ENCODE measurements at regions not wholly inside any gene's neighbourhood (a gene's known extent, or its start where the extent isn't known, plus 50 kb on each side); places are given as distances from the start of the nearest gene placed in this dataset.
A peak's percentile ranks its signal among the peaks of the same experiment; 100 is the strongest.
"Not testable (repeated sequence)": the region's sequence is repeated elsewhere in the genome, so short reads cannot be mapped to it uniquely, and the experiment has no call there.

DNA sequence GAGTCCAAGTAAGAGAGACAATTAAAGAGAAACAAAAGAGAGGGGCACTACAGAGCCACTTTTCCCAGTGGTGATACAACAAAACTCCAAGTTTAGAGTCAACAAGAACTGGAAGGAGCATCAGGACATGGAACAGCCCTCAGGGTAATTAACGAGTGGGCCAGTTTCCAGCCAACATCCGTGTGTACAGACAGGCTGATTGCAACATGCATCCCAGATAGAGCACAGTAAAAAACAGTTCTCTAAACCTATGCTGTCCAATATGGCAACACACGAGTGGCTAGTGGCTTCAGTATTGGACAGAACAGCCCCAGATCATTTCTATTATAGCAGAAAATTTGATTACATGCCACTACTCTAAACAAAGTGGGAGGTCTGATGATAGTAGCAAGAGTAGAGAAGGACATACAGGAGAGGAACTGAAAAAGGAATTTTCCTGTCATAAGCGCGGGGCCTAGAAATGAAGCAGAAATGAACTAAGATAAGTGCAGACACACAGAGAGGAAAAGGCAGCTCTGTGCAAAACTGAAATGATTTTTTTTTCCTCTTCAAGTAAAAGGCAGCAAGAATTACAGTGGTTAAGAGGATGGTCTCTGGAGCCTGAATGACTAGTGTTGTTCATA, 175.6 kb upstream of the CCNG1 start:
- DNase-seq (ENCODE audit: low read depth) = no peak

DNA sequence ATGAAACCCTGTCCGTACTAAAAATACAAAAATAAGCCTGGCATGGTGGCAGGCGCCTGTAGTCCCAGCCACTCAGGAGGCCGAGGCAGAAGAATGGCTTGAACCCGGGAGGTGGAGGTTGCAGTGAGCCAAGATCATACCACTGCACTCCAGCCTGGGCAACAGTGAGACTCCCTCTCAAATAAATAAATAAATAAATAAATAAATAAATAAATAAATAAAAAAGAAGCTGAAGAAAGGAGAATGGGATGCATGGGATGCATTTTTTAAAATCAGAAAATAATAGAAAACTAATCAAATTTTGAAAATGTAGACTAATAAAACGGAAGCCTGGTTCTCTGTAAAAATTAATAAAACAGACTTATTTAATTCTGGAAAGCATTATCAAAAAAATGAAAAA, 171.1 kb upstream of the CCNG1 start:
- DNase-seq (ENCODE audit: low read depth) = not testable (repeated sequence)

DNA sequence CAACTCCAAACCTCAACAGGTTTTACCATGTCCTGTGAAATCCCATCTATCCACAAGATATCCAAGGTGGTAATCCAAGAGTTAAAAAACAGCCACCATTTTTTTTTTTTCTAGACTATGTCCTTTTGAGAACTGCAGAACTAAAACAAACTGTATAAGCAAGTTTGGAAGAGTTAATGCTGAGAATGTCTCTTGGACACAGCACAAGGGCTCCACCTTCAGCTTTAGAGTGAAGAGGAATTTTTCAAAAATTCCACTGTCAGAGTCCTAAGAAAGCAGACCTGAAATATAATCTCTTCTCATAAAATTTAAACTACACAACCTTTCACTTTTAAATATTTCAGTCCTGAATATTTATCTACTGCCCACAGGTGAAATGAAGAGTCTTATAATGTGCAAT, 167.8 kb upstream of the CCNG1 start:
- DNase-seq (ENCODE audit: low read depth) = no peak

DNA sequence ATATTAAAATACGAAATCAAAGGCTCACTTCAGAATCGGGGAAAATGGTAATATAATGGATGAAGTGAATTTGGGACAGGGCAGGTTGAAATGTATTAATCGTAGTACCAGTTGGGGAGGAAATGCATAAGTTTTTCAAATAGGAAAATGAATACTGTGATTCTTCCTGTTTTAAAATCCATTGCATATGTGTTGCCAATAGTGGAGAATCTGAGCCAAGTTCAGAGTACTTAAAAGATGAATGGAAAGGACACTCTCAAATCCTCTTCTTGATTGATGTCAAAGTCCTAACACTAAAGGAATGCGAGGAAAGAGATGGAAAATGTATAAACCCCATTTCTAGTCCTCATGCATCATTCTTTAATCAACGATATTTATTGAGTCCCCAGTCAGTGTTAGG, 160.9 kb upstream of the CCNG1 start:
- DNase-seq (ENCODE audit: low read depth) = no peak

DNA sequence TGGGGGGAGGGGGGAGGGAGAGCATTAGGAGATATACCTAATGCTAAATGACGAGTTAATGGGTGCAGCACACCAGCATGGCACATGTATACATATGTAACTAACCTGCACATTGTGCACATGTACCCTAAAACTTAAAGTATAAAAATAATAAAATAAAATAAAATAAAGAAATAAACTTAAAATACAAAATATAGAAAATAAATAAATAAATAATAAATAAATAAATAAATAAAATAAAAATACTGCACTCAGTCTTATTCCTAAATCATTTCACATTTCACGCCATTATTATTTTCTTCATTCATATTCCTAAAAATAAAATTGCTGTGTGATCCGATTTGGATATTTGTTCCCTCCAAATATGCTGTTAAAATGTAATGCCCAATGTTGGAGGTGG, 156.5 kb upstream of the CCNG1 start:
- not testable (repeated sequence) for DNase-seq (ENCODE audit: low read depth)

DNA sequence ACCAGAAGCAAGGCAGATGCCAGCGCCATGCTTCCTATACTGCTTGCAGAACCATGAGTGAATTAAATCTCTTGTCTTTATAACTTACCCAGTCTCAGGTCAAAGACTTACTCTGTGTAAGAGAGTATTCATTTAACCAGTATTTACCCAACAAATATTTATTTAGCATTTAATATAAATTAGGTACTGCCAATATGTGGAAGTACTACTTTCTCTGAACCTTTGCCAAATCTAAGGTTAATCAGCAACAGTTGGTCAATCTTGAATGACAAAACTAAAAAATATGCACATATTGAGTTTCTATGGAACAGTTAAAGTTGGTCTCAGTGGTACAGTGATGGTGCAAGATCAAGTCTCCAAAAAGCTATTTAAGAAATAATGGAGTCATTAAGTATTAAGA, 155.9 kb upstream of the CCNG1 start:
- no peak for DNase-seq (ENCODE audit: low read depth)

DNA sequence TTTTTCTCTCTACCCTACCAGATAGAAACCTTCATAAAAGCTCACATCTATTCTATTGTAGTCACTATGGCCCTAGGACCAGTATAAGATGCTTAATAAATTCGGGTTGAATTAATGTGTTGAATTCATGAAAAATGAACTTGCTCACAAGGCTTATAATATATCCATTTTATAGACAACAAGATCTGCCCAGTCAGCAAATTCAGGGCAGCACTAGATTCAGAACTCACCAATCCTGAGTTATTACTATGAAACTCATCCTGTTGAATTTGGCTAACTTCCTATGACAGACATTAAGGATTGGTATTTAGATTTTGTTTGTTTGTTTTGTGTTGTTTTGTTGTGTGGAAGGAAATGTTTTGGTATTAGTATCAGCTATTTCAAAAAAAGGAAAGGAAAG, 143.6 kb upstream of the CCNG1 start:
- no peak for DNase-seq (ENCODE audit: low read depth)

DNA sequence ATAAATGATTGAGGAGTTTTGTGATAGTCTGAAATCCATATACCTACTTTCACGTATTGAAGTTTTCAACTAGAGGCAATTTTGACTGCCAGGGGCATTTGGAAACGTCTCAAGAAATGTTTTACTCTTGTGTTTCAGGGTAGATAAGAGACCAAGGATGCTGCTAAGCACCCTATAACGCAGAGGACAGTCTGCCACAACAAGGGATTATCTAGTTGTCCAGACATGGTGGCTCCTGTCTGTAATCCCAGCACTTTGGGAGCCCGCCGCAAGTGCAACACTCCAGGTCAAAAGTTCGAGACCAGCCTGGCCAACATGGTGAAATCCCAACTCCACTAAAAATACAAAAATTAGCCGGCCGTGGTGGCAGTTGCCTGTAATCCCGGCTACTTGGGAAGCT, 133.7 kb upstream of the CCNG1 start:
- no peak for DNase-seq (ENCODE audit: low read depth)

DNA sequence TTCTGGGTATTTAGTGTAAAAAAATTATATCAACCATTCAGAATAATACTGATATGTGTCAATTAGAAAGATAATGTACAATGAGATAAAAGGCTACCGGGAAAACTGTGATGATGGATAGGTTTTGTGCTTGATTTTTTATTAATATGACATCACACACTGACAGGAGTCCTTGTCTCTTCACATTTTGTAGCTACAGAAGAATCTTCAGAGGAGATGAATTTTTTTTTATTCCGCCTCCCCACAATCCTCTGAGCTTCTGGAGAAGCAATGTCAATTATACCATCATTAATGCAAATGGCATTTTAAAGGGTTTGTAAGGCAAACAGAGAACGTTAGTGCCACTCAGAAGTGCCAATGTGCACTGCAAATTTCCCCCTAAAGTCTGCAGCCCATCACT, 131.7 kb upstream of the CCNG1 start:
- no peak for DNase-seq (ENCODE audit: low read depth)

DNA sequence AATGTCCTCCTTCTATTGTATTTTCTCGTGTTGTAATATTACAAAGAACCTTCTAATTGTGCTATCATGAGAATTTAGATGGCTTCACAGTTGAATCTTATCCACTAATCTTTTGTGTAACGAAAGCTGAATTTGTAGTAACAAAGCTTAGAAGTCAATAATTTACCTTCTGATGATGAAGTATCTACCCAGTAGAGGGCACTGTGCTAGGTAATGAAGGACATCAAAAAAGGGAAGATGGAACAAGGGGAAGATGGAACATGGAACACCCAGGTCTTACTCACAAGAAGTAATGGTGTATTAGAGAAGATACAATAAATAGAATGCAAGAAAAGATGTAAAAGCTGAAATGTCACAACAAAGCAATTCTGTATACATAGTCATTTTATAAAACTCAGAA, 131.0 kb upstream of the CCNG1 start:
- peak; percentile 1 for DNase-seq (ENCODE audit: low read depth)

DNA sequence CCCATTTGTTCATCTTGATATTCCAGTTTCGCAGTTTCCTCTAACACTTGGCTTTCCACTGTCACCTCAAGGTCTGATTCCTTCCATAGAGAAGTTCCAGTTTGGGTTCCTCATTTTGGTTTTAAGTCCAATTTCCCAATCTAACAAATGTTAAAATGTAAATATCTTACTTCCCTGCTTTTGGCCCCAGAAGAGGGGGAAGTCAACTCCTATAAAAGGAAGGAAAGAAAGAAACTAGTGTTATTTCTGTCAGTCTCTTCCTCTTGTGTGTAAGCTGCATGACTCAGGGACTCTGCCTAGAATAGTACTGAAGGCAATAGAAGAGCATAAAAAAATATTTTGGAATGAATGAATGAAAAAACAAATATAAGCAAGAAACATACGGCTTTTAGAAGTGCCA, 127.5 kb upstream of the CCNG1 start:
- no peak for DNase-seq (ENCODE audit: low read depth)

DNA sequence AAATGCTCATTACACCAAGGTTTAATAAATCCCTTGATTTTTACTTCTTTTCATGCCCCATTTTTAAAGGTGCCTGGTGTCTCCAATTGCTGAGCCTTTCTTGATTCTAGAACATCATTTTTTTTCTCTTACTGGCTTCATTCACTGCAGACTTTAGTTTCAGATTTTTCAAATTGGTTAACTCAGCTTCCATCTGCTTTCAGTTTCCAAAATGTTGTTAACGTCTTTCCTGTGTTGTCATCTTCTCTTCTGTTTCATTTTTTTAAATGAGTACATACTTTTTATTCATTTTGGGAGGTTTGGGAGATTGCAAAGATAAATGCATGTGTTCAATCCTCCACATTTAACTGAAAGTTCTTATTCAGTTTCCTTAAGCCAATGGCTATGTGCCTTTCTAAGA, 126.4 kb upstream of the CCNG1 start:
- no peak for DNase-seq (ENCODE audit: low read depth)

DNA sequence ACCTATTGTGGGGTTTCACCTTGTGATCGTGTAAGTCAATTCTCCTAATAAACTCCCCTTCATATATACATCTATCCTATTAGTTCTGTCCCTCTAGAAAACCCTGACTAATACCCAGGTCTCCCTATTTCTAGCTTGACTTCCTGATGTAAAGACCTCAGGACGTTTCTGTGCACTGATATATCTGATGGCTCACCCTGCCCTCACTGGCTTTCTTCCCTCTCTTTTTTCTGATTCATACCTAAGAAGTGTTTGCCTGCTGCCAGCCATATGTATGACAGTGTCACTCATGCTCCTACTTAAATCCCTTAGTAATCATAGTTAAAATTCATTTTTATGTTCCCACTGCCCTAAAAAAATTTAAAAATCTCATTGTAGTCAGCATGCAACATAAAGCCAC, 124.8 kb upstream of the CCNG1 start:
- DNase-seq (ENCODE audit: low read depth) = no peak

DNA sequence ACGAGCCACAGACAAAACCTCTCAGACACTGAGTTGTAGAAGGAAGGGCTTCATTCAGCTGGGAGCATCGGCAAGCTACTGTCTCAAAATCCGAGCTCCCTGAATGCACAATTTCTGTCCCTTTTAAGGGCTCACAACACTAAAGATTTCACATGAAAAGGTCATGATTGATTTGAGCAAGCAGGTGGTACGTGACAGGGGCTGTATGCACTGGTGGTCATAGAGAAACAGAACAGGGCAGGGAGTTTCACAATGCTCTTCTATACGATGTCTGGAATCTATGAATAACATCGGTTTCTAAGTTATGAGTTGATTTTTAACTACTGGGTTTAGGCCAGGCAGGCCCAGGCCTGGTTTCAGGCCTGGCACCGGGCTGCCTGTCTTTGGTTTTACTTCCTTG, 124.3 kb upstream of the CCNG1 start:
- DNase-seq (ENCODE audit: low read depth) = not testable (repeated sequence)

DNA sequence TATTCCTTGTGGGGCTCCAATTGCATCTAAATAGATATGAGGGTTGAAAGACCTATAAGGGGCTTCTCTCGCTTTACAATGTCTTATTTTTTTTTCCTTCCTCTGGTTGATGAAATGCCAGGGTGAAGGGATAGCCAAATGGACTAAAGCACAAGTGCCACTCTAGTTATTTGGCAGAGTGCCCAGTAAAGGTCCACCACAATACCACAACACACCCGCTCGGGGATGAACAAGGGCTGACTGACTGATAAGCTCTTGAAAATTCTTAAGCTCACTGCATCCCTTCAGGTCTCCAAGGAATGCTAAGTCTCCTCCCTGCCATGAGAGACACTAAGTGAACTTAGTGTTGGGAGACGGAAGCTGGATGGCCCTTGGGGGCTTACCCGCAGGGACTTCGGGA, 121.0 kb upstream of the CCNG1 start:
- DNase-seq (ENCODE audit: low read depth) = not testable (repeated sequence)

DNA sequence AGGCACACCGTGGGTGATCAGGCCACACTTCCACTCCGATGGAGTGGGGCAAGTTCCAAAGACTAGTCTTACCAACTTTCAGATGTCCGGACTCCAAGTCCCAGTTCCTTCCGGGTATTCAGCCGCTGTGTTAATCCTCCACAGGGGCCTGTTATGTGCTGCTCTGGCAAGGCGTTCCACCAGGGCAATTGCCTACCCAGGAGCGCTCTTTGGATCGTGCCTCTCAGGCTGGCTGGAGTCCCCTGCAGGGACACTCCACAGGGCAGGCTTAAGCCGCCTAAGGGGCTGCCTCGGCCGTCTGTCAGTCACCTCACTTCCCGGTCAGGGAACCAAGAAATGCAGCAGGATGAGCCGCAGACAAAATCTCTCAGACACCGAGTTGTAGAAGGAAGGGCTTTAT, 118.7 kb upstream of the CCNG1 start:
- no peak for DNase-seq (ENCODE audit: low read depth)

DNA sequence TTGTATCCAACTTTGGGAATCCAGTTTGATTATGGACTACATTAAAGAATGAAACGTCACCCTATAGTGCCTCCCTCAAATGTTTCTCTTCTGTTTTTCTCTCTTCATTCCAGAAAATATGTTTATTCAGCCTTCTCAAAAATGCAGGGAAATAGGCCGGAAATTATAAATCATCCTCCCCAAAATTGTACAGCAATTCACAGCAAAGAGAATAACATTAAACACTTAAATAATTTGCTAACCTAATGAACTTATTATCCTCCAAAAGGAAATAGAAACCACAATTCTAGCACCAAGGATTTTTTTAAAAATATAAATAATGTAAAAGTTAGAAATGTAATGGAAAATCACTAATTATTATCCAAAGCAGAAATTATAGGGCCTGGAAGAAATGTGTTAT, 115.9 kb upstream of the CCNG1 start:
- no peak for DNase-seq (ENCODE audit: low read depth)

DNA sequence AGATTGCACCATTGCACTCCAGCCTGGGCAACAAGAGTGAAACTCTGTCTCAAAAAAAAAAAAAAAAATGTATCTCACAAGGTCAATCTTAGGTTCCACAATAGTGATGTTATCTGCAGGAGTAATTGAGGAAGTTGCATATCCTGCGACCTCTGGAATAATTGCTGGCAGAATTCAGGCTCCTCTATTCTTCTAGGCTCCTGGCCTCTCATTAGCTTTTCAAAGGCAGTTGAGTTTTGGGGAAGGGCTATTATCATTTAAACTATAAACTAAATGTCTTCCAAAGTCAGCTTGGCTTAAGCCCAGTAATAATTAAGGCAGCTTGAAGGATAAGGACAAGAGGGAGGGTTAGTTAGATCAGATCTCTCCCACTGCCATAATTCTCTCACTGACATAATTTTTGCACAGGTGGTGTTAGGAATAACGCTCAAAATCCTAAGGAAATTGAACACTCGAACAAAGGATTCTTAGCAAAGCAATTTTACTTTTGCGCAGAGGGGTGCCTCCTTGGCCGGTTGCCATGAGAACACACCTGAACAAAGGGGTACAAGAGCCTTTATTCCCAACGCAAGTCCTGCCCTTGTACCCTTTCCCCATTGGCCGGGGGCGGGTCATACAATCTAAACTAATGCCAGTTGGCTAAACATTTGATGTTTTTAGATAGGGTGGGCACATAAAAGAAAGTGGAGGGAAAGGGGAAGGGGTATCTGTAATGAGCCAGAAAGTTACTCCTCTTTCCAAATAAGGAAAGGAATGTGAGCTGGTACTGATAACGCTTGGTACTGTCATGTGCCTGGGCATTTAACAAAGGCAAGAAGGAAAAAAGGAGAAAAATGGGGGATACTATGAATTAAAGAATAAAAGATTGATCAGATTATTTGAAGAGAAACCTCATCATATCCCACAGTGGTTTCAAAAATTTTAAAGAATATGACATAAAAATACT, 106.4 kb upstream of the CCNG1 start:
- DNase-seq (ENCODE audit: low read depth) = no peak

DNA sequence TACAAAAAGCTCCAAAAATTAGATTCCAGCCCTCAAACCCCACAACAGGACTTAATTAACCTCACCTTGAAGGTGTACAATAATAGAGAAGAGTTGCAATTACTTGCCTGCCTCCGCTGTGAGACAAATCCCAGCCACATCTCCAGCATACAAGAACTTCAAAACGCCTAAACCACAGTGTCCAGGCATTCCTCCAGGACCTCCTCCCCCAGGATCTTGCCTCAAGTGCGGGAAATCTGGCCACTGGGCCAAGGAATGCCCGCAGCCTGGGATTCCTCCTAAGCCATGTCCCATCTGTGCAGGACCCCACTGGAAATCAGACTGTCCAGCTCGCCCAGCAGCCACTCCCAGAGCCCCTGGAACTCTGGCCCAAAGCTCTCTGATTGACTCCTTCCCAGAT, 101.3 kb upstream of the CCNG1 start:
- not testable (repeated sequence) for DNase-seq (ENCODE audit: low read depth)

DNA sequence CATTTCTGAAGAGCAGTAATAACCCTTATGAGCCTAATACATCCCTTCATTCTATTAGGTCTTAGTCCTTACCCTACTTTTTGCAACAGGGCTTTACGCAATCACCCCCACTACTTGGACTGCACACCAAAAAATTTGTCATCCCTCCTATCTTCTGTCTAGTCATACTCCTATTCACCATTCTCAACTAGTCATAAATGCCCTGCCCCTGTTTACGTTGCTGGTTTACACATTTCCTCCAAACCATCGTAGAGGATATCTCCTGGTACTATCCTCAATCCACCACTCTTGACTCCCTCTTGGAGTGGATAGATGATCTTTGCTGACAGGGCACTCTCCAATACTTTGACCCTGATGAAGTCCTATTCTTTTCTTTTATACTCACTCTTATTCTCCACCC, 98.2 kb upstream of the CCNG1 start:
- DNase-seq (ENCODE audit: low read depth) = no peak

DNA sequence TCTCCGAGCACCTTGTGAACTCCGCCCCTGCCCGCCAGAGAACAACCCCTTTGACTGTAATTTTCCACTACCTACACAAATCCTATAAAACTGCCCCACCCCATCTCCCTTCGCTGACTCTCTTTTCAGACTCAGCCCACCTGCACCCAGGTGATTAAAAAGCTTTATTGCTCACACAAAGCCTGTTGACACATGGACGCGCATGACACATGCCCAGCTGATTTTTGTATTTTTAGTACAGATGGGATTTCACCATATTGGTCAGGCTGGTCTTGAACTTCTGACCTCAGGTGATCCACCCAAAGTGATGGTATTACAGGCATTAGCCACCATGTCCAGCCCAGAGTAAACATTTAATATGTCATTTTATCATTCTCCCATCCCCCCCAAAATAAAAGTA, 97.0 kb upstream of the CCNG1 start:
- not testable (repeated sequence) for DNase-seq (ENCODE audit: low read depth)

DNA sequence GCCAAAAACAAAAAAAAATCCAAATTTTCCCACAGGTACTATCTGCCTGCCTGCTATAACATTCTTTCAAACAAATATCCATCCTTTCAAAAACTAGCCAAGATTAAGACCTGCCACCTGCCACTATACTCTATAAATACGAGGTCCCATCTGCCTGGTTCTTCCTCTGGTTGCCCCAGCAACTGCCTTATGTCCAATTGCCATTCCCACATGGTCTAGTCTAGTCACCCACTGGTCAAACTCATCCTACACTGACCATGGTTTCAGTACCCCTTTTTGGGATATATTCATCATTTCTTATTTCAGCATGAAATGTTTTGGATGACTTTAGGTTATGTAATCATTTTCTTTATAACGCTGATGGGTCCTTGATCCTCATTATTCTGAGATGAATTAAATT, 95.1 kb upstream of the CCNG1 start:
- DNase-seq (ENCODE audit: low read depth) = no peak

DNA sequence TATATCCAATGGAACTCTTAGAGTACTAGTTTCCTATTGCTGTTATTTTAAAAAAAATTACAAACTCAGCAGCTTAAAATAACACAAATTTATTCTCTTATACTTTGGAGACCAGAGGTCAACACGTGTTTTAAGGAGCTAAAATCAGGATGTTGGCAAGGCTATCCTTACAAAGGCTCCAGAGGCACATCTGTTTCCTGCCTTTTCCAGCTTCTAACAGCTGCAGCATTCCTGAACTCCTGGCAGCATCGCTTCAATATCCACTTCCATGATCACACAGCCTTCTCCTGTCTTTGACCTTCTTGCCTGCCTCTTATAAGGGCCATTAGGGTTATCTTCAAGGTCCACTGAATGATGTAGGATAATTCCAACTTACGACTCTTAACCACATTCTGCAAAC, 92.2 kb upstream of the CCNG1 start:
- no peak for DNase-seq (ENCODE audit: low read depth)
